AG04450 (cell line): ENCODE measurements at regions not wholly inside any gene's neighbourhood (a gene's known extent, or its start where the extent isn't known, plus 50 kb on each side); places are given as distances from the start of the nearest gene placed in this dataset.
"Not testable (repeated sequence)": the region's sequence is repeated elsewhere in the genome, so short reads cannot be mapped to it uniquely, and the experiment has no call there.

Source experiments
- CTCF ChIA-PET: fragments of 300-600, 350-600 bp; formaldehyde crosslinking; extraction: SDS; loops from one replicate; lab custom pipeline; 2022; ENCODE audit warnings: antibody characterized with exemption, inconsistent platforms; lab: Charles Lee
- POLR2A ChIA-PET: fragments of 350-600 bp; formaldehyde crosslinking; extraction: SDS; loops from one replicate; lab custom pipeline; 2021; ENCODE audit warnings: antibody characterized with exemption, inconsistent platforms; lab: Yijun Ruan, JAX
- DNase-seq: peaks from one replicate; pipeline ENCODE4 v3.0.0-alpha.2; 2011; ENCODE audit warnings: low read depth, low spot score
- H3K27ac ChIP-seq: one replicate; pipeline ENCODE4 v1.5.1; 2012; ENCODE audit warnings: low read depth, low read length, control low read depth
- H3K27me3 ChIP-seq: one replicate; pipeline ENCODE4 v1.6.0; 2012; ENCODE audit warnings: low read length; ENCODE audit not compliant: control insufficient read depth, insufficient read depth
- H3K4me3 ChIP-seq: 2 replicates; pipeline ENCODE4 v1.5.1; 2011; ENCODE audit warnings: mild to moderate bottlenecking, low read depth, low read length, control low read depth
- H3K9me3 ChIP-seq: 2 replicates; pipeline ENCODE4 v1.5.1; 2012; ENCODE audit warnings: low read length; ENCODE audit not compliant: control insufficient read depth, insufficient read depth
- CTCF ChIP-seq: IDR thresholded peaks from 2 replicates; pipeline ENCODE4 v1.5.1; 2011; ENCODE audit warnings: low read depth, low read length, control low read depth, inconsistent platforms

- H3K9me3 ChIP-seq = no peaks in the 10 kb centered on the region; the same call in 1 of the 2 replicates
- ChIA-PET POLR2A (no interaction called here), CTCF (no interaction called here)
- no peak for TF ChIP-seq CTCF
- H3K27me3 ChIP-seq = no peaks in the 10 kb centered on the region
- no peak for DNase-seq
- no peak overlapping the region for H3K4me3 ChIP-seq
- H3K27ac ChIP-seq = no peak overlapping the region
Observed at GRCh38 chr4:27973056-27973455, 1112.4 kb downstream of the STIM2 start.

- H3K27ac ChIP-seq = no peak overlapping the region
- no peak for TF ChIP-seq CTCF
- CTCF ChIA-PET = no interaction called here
- DNase-seq = no peak
- H3K9me3 ChIP-seq = peaks cover 5% of the 10 kb centered on the region; the same call in 1 of the 2 replicates
- POLR2A ChIA-PET = no interaction called here
- no peaks in the 10 kb centered on the region for H3K27me3 ChIP-seq
- no peak overlapping the region for H3K4me3 ChIP-seq
Observed at GRCh38 chr4:27973700-27974099, 1113.1 kb downstream of the STIM2 start.

GRCh38 chr4:27974339-27974738, 1113.7 kb downstream of the STIM2 start:
- POLR2A ChIA-PET = no interaction called here

GRCh38 chr4:27974881-27975280, 1114.2 kb downstream of the STIM2 start:
- H3K27me3 ChIP-seq, H3K9me3 ChIP-seq, H3K27ac ChIP-seq, DNase-seq, CTCF ChIA-PET, POLR2A ChIA-PET, H3K4me3 ChIP-seq: not testable (repeated sequence)

More at GRCh38 chr4:27974339-27974738, 1113.7 kb downstream of the STIM2 start:
- no peak for TF ChIP-seq CTCF
- Histone ChIP-seq H3K4me3 (no peak overlapping the region), H3K9me3 (peaks cover 6% of the 10 kb centered on the region; the same call in 1 of the 2 replicates), H3K27me3 (no peaks in the 10 kb centered on the region), H3K27ac (no peak overlapping the region)
- CTCF ChIA-PET = no interaction called here
- no peak for DNase-seq

- H3K27ac ChIP-seq, H3K9me3 ChIP-seq, CTCF ChIA-PET, POLR2A ChIA-PET, H3K27me3 ChIP-seq, DNase-seq, H3K4me3 ChIP-seq: not testable (repeated sequence)
Observed at GRCh38 chr4:27978427-27979109, 1117.9 kb downstream of the STIM2 start.

GRCh38 chr4:27985522-27985921, 1124.9 kb downstream of the STIM2 start:
- no peak overlapping the region for H3K4me3 ChIP-seq
- DNase-seq = no peak
- CTCF ChIA-PET = no interaction called here
- TF ChIP-seq CTCF = no peak
- H3K27ac ChIP-seq = no peak overlapping the region
- H3K27me3 ChIP-seq = no peaks in the 10 kb centered on the region
- no peaks in the 10 kb centered on the region for H3K9me3 ChIP-seq
- POLR2A ChIA-PET = no interaction called here
